ENCODE measurements at regions not wholly inside any gene's neighbourhood (a gene's known extent, or its start where the extent isn't known, plus 50 kb on each side); places are given as distances from the start of the nearest gene placed in this dataset.
A peak's percentile ranks its signal among the peaks of the same experiment; 100 is the strongest.
"Not testable (repeated sequence)": the region's sequence is repeated elsewhere in the genome, so short reads cannot be mapped to it uniquely, and the experiment has no call there.

GRCh38 chr1:189706594-189706993, 771.1 kb downstream of the BRINP3 start:
- no peak for DNase-seq (ENCODE audit: low read depth)

- DNase-seq (ENCODE audit: low read depth): no peak
Measured at GRCh38 chr1:189708674-189709073, 769.0 kb downstream of the BRINP3 start.

GRCh38 chr1:189718147-189718795, 759.4 kb downstream of the BRINP3 start:
- DNase-seq (ENCODE audit: low read depth): not testable (repeated sequence)

GRCh38 chr1:189726806-189727205, 750.9 kb downstream of the BRINP3 start:
- no peak for DNase-seq (ENCODE audit: low read depth)

- no peak for DNase-seq (ENCODE audit: low read depth)
Measured at GRCh38 chr1:189751311-189751710, 726.4 kb downstream of the BRINP3 start.

GRCh38 chr1:189752461-189752995, 725.1 kb downstream of the BRINP3 start:
- DNase-seq (ENCODE audit: low read depth): no peak

GRCh38 chr1:189755100-189755499, 722.6 kb downstream of the BRINP3 start:
- DNase-seq (ENCODE audit: low read depth): not testable (repeated sequence)

- no peak for DNase-seq (ENCODE audit: low read depth)
Measured at GRCh38 chr1:189764391-189765320, 713.0 kb downstream of the BRINP3 start.

GRCh38 chr1:189769448-189769847, 708.2 kb downstream of the BRINP3 start:
- no peak for DNase-seq (ENCODE audit: low read depth)

GRCh38 chr1:189774721-189775287, 702.9 kb downstream of the BRINP3 start:
- no peak for DNase-seq (ENCODE audit: low read depth)

GRCh38 chr1:189775343-189775742, 702.3 kb downstream of the BRINP3 start:
- DNase-seq (ENCODE audit: low read depth): peak; percentile 1

GRCh38 chr1:189779034-189779433, 698.6 kb downstream of the BRINP3 start:
- no peak for DNase-seq (ENCODE audit: low read depth)

GRCh38 chr1:189782295-189782694, 695.4 kb downstream of the BRINP3 start:
- no peak for DNase-seq (ENCODE audit: low read depth)

- no peak for DNase-seq (ENCODE audit: low read depth)
Measured at GRCh38 chr1:189783456-189783855, 694.2 kb downstream of the BRINP3 start.

- no peak for DNase-seq (ENCODE audit: low read depth)
Measured at GRCh38 chr1:189786761-189787160, 690.9 kb downstream of the BRINP3 start.

GRCh38 chr1:189787201-189787600, 690.5 kb downstream of the BRINP3 start:
- peak; percentile 1 for DNase-seq (ENCODE audit: low read depth)

- no peak for DNase-seq (ENCODE audit: low read depth)
Measured at GRCh38 chr1:189790335-189790734, 687.3 kb downstream of the BRINP3 start.

- DNase-seq (ENCODE audit: low read depth): no peak
Measured at GRCh38 chr1:189803364-189803763, 674.3 kb downstream of the BRINP3 start.

- DNase-seq (ENCODE audit: low read depth): no peak
Measured at GRCh38 chr1:189804352-189804751, 673.3 kb downstream of the BRINP3 start.

- DNase-seq (ENCODE audit: low read depth): no peak
Measured at GRCh38 chr1:189805735-189806134, 671.9 kb downstream of the BRINP3 start.

- DNase-seq (ENCODE audit: low read depth): not testable (repeated sequence)
Measured at GRCh38 chr1:189810639-189811038, 667.0 kb downstream of the BRINP3 start.

- no peak for DNase-seq (ENCODE audit: low read depth)
Measured at GRCh38 chr1:189811960-189812359, 665.7 kb downstream of the BRINP3 start.

All from RPMI7951 (cell line).